B cell (primary cell): ENCODE measurements at regions not wholly inside any gene's neighbourhood (a gene's known extent, or its start where the extent isn't known, plus 50 kb on each side); places are given as distances from the start of the nearest gene placed in this dataset.

Source experiments
- ATAC-seq: fragments of 200-7000 bp; cut with Tn5 transposase; one replicate; pipeline ENCODE4 v1.10.0; 2021; ENCODE audit warnings: low read depth, mild to moderate bottlenecking, moderate number of reproducible peaks, moderate library complexity
- CTCF ChIA-PET: fragments of 350-600 bp; sonication (Branson Sonifier 250); formaldehyde crosslinking; loops from one replicate; lab custom pipeline; 2021; ENCODE audit warnings: antibody characterized with exemption, inconsistent platforms; lab: Charles Lee
- POLR2A ChIA-PET: fragments of 350-600 bp; sonication (Branson Sonifier 250); formaldehyde crosslinking; loops from one replicate; lab custom pipeline; 2021; ENCODE audit warnings: antibody characterized with exemption; lab: Charles Lee
- DNase-seq: peaks from one replicate; pipeline ENCODE4 v3.0.0; 2013
- H2AFZ ChIP-seq: 2 replicates; pipeline ENCODE4 v1.6.1; 2012; ENCODE audit warnings: mild to moderate bottlenecking, low read depth, low read length; ENCODE audit not compliant: insufficient read depth, poor library complexity, severe bottlenecking
- H3K27ac ChIP-seq, 2 donors: 1 replicate in 1 of 2; 2 replicates in 1 of 2; pipeline ENCODE4 v1.5.1; 2012 to 2013; ENCODE audit warnings: low read length in 2 of 2, mild to moderate bottlenecking in 2 of 2, moderate library complexity in 1 of 2
- H3K27me3 ChIP-seq, 4 experiments: fragments of 200-600 bp in 1 of 4; sonication (generic) in 1 of 4; replicated peaks in 1 of 4; 1 replicate in 2 of 4; 2 replicates in 2 of 4; pipeline versions ENCODE4 v1.6.1 to v1.7.0; 2013 to 2016; ENCODE audit warnings: low read length in 3 of 4, mild to moderate bottlenecking in 2 of 4, mixed read lengths in 1 of 4, moderate library complexity in 1 of 4; ENCODE audit not compliant: insufficient read depth in 4 of 4, control insufficient read depth in 3 of 4; ENCODE audit errors: control extremely low read depth in 1 of 4
- H3K36me3 ChIP-seq, 2 experiments: replicated peaks in 1 of 2; 1 replicate in 1 of 2; 2 replicates in 1 of 2; pipeline versions ENCODE4 v1.6.1 to v1.7.1; 2013; ENCODE audit warnings: low read length in 1 of 2; ENCODE audit not compliant: insufficient read depth in 2 of 2, control insufficient read depth in 1 of 2; ENCODE audit errors: control extremely low read depth in 1 of 2, extremely low read depth in 1 of 2
- H3K4me1 ChIP-seq, 2 donors: fragments of 200-600 bp in 1 of 2; sonication (generic) in 1 of 2; 1 replicate in 1 of 2; 2 replicates in 1 of 2; pipeline versions ENCODE4 v1.5.1 to v1.6.1; 2013 to 2017; ENCODE audit warnings: low read length in 2 of 2; ENCODE audit not compliant: control insufficient read depth in 2 of 2, insufficient read depth in 2 of 2
- H3K4me2 ChIP-seq: replicated peaks from 2 replicates; pipeline ENCODE3; 2012; ENCODE audit warnings: mild to moderate bottlenecking, low read depth, low read length; ENCODE audit not compliant: poor library complexity, severe bottlenecking
- H3K4me3 ChIP-seq, 5 experiments: fragments of 200-600 bp in 1 of 5; sonication (generic) in 1 of 5; 1 replicate in 3 of 5; 2 replicates in 2 of 5; pipeline versions ENCODE4 v1.5.1 to v1.7.0; 2011 to 2016; ENCODE audit warnings: low read length in 4 of 5, mild to moderate bottlenecking in 4 of 5, low read depth in 2 of 5, control low read depth in 1 of 5, moderate library complexity in 1 of 5; ENCODE audit not compliant: insufficient read depth in 1 of 5; ENCODE audit errors: control extremely low read depth in 1 of 5, extremely low read depth in 1 of 5
- H3K79me2 ChIP-seq: fragments of 200-600 bp; sonication (generic); one replicate; pipeline ENCODE4 v1.6.0; 2016; ENCODE audit warnings: low read length; ENCODE audit not compliant: control insufficient read depth, insufficient read depth
- H3K9ac ChIP-seq: fragments of 200-600 bp; sonication (generic); 2 replicates; pipeline ENCODE4 v1.6.1; 2017; ENCODE audit warnings: mild to moderate bottlenecking, low read length, moderate library complexity
- H3K9me3 ChIP-seq, 3 donors: one replicate each; pipeline versions ENCODE4 v1.6.1 to v1.7.1; 2013; ENCODE audit warnings: low read length in 2 of 3; ENCODE audit not compliant: control insufficient read depth in 2 of 3, insufficient read depth in 1 of 3; ENCODE audit errors: control extremely low read depth in 1 of 3
- H4K20me1 ChIP-seq: 2 replicates; pipeline ENCODE4 v1.6.0; 2012; ENCODE audit warnings: mild to moderate bottlenecking, low read length; ENCODE audit not compliant: insufficient read depth, control insufficient read depth, poor library complexity, severe bottlenecking
- H3K27ac Mint-ChIP-seq: one replicate; pipeline ENCODE4 v1.8.0; 2021; ENCODE audit warnings: mixed read lengths
- H3K27me3 Mint-ChIP-seq: one replicate; pipeline ENCODE4 v1.8.0; 2021; ENCODE audit warnings: mixed read lengths
- H3K4me1 Mint-ChIP-seq: one replicate; pipeline ENCODE4 v1.8.0; 2021; ENCODE audit warnings: mixed read lengths
- H3K4me3 Mint-ChIP-seq: one replicate; pipeline ENCODE4 v1.8.0; 2021; ENCODE audit warnings: mixed read lengths
- H3K9me3 Mint-ChIP-seq: one replicate; pipeline ENCODE4 v1.8.0; 2022; ENCODE audit warnings: mixed read lengths; ENCODE audit not compliant: insufficient read depth
- EZH2 ChIP-seq: IDR thresholded peaks from 2 replicates; pipeline ENCODE4 v1.6.1; 2012; ENCODE audit warnings: borderline replicate concordance, low read depth, mild to moderate bottlenecking, moderate library complexity, low read length; ENCODE audit not compliant: insufficient read depth, poor library complexity, severe bottlenecking
- WGBS: methylation state at CpG from one replicate; pipeline ENCODE4 v1.1.5; 2013; ENCODE audit warnings: missing lambda C conversion rate; ENCODE audit not compliant: insufficient coverage; 5-methylcytosine and 5-hydroxymethylcytosine counted together
- intact Hi-C: fragments of 100-400 bp; cut with micrococcal nuclease; formaldehyde crosslinking; loops from one replicate; pipeline ENCODE4 v1.10.0; 2022
- TF ChIP-seq, protein P1 (sequence below): fragments of 200-600 bp; IDR thresholded peaks from one replicate; pipeline ENCODE4 v1.8.0; 2022; ENCODE audit warnings: antibody characterized with exemption, mild to moderate bottlenecking

- H3K4me3 Mint-ChIP-seq: no peak overlapping the region
- no peaks in the 10 kb centered on the region for H3K4me1 ChIP-seq
- H3K27ac Mint-ChIP-seq: no peak overlapping the region
- H3K27me3 Mint-ChIP-seq: peaks cover 7% of the 10 kb centered on the region
- DNase-seq: no peak
- no peak overlapping the region for H3K4me3 ChIP-seq
- H2AFZ ChIP-seq: no peak overlapping the region
- no peaks in the 10 kb centered on the region for H3K36me3 ChIP-seq
- no peak overlapping the region for H3K9ac ChIP-seq
- ATAC-seq: no peak
- no peak overlapping the region for H3K27ac ChIP-seq
- H3K4me1 Mint-ChIP-seq: no peaks in the 10 kb centered on the region
- intact Hi-C loops: no loop called here
- 38% methylated on average over 5 of the region's 7 CpGs for WGBS
- peaks cover 0 to 11% (median 0%) of the 10 kb centered on the region in 3 donors for H3K9me3 ChIP-seq
- ChIA-PET POLR2A (no interaction called here), CTCF (no interaction called here)
- no peaks in the 10 kb centered on the region for H3K9me3 Mint-ChIP-seq
- H4K20me1 ChIP-seq: no peaks in the 10 kb centered on the region
- no peak overlapping the region for H3K4me2 ChIP-seq
- no peak for TF ChIP-seq EZH2
- TF ChIP-seq, protein P1, sequence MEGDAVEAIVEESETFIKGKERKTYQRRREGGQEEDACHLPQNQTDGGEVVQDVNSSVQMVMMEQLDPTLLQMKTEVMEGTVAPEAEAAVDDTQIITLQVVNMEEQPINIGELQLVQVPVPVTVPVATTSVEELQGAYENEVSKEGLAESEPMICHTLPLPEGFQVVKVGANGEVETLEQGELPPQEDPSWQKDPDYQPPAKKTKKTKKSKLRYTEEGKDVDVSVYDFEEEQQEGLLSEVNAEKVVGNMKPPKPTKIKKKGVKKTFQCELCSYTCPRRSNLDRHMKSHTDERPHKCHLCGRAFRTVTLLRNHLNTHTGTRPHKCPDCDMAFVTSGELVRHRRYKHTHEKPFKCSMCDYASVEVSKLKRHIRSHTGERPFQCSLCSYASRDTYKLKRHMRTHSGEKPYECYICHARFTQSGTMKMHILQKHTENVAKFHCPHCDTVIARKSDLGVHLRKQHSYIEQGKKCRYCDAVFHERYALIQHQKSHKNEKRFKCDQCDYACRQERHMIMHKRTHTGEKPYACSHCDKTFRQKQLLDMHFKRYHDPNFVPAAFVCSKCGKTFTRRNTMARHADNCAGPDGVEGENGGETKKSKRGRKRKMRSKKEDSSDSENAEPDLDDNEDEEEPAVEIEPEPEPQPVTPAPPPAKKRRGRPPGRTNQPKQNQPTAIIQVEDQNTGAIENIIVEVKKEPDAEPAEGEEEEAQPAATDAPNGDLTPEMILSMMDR: no peak
- H3K27me3 ChIP-seq: no peaks in the 10 kb centered on the region
- no peaks in the 10 kb centered on the region for H3K79me2 ChIP-seq
Measured at GRCh38 chr3:159711560-159712333, 276.9 kb upstream of the IL12A start.

GRCh38 chr3:159721324-159721723 lies 267.3 kb upstream of the IL12A start:
- TF ChIP-seq EZH2: no peak
- TF ChIP-seq, protein P1: no peak
- Mint-ChIP-seq H3K9me3 (no peaks in the 10 kb centered on the region), H3K27me3 (no peaks in the 10 kb centered on the region), H3K4me3 (no peak overlapping the region), H3K27ac (no peak overlapping the region), H3K4me1 (no peaks in the 10 kb centered on the region)
- Histone ChIP-seq H2AFZ (no peak overlapping the region), H3K36me3 (no peaks in the 10 kb centered on the region), H3K79me2 (no peaks in the 10 kb centered on the region), H4K20me1 (no peaks in the 10 kb centered on the region), H3K27me3 (no peaks in the 10 kb centered on the region), H3K27ac (no peak overlapping the region), H3K9me3 (no peaks in the 10 kb centered on the region), H3K4me2 (no peak overlapping the region), H3K4me1 (no peaks in the 10 kb centered on the region), H3K4me3 (no peak overlapping the region), H3K9ac (no peak overlapping the region)
- intact Hi-C loops: no loop called here
- 100% methylated on average over 1 of the region's 2 CpGs for WGBS
- POLR2A ChIA-PET: no interaction called here
- CTCF ChIA-PET: interaction anchor here (1.1 kb wide), 1 partner anchor 13 kb away, joined by 3 read pairs; no protein-coding TSS in a partner anchor
- DNase-seq (no peak), ATAC-seq (no peak)
